HEK293 (cell line): ENCODE measurements at regions not wholly inside any gene's neighbourhood (a gene's known extent, or its start where the extent isn't known, plus 50 kb on each side); places are given as distances from the start of the nearest gene placed in this dataset.

Experiments
- CTCF ChIP-seq: fragments of 450-650 bp; formaldehyde crosslinking; IDR thresholded peaks from 2 replicates; pipeline ENCODE4 v1.5.1; 2016; ENCODE audit warnings: missing biosample characterization, missing genetic modification characterization
- YY1 ChIP-seq: fragments of 450-650 bp; formaldehyde crosslinking; IDR thresholded peaks from 2 replicates; pipeline ENCODE4 v1.5.1; 2018; ENCODE audit warnings: missing biosample characterization, missing genetic modification characterization

- no peak for TF ChIP-seq YY1
- no peak for TF ChIP-seq CTCF (tag by site-specific recombination)
Measured at GRCh38 chr10:53356616-53357349, 584.2 kb upstream of the MBL2 start.
